ENCODE measurements at regions not wholly inside any gene's neighbourhood (a gene's known extent, or its start where the extent isn't known, plus 50 kb on each side); places are given as distances from the start of the nearest gene placed in this dataset.

DNA sequence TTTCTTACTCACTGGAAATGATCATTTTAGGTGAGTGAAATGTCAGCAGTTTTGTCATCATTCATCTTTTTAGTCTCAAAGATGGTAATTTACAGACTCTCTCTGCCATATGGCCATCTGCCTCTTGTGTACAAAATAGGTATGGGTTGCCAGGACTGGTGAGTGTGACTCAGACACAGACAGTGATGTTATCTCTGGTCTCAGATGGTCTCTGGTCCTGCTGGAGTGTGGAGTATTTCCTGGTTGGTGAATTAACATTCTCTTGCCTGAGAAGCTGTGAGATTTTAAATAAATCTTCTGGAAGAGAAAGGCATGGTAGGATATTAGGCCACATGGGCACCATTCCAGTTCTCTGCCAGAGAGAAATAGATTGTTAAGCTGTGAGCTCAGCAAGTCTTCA lies 207.0 kb downstream of the ATP23 start:
- TF ChIP-seq, protein P1, sequence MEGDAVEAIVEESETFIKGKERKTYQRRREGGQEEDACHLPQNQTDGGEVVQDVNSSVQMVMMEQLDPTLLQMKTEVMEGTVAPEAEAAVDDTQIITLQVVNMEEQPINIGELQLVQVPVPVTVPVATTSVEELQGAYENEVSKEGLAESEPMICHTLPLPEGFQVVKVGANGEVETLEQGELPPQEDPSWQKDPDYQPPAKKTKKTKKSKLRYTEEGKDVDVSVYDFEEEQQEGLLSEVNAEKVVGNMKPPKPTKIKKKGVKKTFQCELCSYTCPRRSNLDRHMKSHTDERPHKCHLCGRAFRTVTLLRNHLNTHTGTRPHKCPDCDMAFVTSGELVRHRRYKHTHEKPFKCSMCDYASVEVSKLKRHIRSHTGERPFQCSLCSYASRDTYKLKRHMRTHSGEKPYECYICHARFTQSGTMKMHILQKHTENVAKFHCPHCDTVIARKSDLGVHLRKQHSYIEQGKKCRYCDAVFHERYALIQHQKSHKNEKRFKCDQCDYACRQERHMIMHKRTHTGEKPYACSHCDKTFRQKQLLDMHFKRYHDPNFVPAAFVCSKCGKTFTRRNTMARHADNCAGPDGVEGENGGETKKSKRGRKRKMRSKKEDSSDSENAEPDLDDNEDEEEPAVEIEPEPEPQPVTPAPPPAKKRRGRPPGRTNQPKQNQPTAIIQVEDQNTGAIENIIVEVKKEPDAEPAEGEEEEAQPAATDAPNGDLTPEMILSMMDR (IDR thresholded peaks at IDR 0.05): no peak
- Mint-ChIP-seq H3K4me3 (no peak overlapping the region), H3K27ac (no peak overlapping the region), H3K27me3 (ENCODE audit: low read depth in 3 of 3) (peaks cover 0 to 2% (median 0%) of the 10 kb centered on the region in 3 donors), H3K9me3 (peaks cover 0 to 10% (median 4%) of the 10 kb centered on the region in 7 donors), H3K4me1 (no peaks in the 10 kb centered on the region), H3K36me3 (no peaks in the 10 kb centered on the region)
- no peaks in the 10 kb centered on the region for H4K20me1 ChIP-seq (ENCODE audit: insufficient read depth, low read length)
- H3K4me2 ChIP-seq (replicated peaks; ENCODE audit: extremely low read depth, low read length, poor library complexity, severe bottlenecking): no peak overlapping the region
- no peak for DNase-seq
- no peaks in the 10 kb centered on the region for H3K36me3 ChIP-seq (replicated peaks in 1 of 2; ENCODE audit: control insufficient read depth in 1 of 2, insufficient read depth in 2 of 2, low read length in 2 of 2)
- H3K9ac ChIP-seq (ENCODE audit: insufficient read depth, low read length, poor library complexity, severe bottlenecking): no peak overlapping the region
- H3K9me3 ChIP-seq (replicated peaks in 1 of 2; ENCODE audit: control insufficient read depth in 1 of 2, insufficient read depth in 1 of 2, low read length in 2 of 2): peaks cover 0 to 4% of the 10 kb centered on the region in 2 donors
- no peak overlapping the region for H3K4me3 ChIP-seq (replicated peaks in 1 of 3; ENCODE audit: low read depth in 2 of 3, low read length in 3 of 3)
- no peaks in the 10 kb centered on the region for H3K79me2 ChIP-seq (ENCODE audit: insufficient read depth, low read length)
- intact Hi-C loops (cut with micrococcal nuclease): no loop called here
- no peak overlapping the region for H3K27ac ChIP-seq (ENCODE audit: low read depth in 1 of 2, low read length in 2 of 2)
- H3K4me1 ChIP-seq (ENCODE audit: control insufficient read depth in 1 of 2, insufficient read depth in 2 of 2, low read length in 2 of 2): no peaks in the 10 kb centered on the region
- no peak overlapping the region for H2AFZ ChIP-seq (ENCODE audit: insufficient read depth, low read depth, low read length, poor library complexity, severe bottlenecking)
- H3K27me3 ChIP-seq (ENCODE audit: control insufficient read depth in 2 of 2, insufficient read depth in 2 of 2, low read length in 2 of 2): no peaks in the 10 kb centered on the region

DNA sequence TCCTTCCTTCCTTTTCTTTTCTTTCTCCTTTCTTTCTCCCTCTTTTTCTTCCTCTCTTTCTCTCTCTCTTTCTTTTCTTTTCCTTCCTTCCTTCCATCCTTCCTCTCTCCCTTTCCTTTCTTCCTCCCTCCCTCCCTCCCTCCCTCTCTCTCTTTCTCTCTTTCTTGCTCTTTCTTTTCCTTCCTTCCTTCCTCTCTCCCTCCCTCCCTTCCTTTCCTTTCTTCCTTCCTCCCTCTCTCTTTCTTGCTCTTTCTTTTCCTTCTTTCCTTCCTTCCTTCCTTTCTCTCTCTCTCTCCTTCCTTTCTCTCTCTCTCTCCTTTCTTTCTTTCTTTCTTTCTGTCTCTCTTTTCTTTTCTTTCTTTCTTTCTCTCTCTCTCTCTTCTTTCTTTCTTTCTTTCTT lies 207.6 kb downstream of the ATP23 start:
- no peaks in the 10 kb centered on the region for H3K4me1 ChIP-seq (ENCODE audit: control insufficient read depth in 1 of 2, insufficient read depth in 2 of 2, low read length in 2 of 2)
- Mint-ChIP-seq H3K36me3 (no peaks in the 10 kb centered on the region), H3K4me3 (no peak overlapping the region), H3K4me1 (no peaks in the 10 kb centered on the region), H3K27me3 (ENCODE audit: low read depth in 3 of 3) (peaks cover 0 to 2% (median 0%) of the 10 kb centered on the region in 3 donors), H3K27ac (no peak overlapping the region), H3K9me3 (peaks cover 0 to 10% (median 4%) of the 10 kb centered on the region in 7 donors)
- H3K79me2 ChIP-seq (ENCODE audit: insufficient read depth, low read length): no peaks in the 10 kb centered on the region
- H3K4me2 ChIP-seq (replicated peaks; ENCODE audit: extremely low read depth, low read length, poor library complexity, severe bottlenecking): no peak overlapping the region
- H3K9me3 ChIP-seq (replicated peaks in 1 of 2; ENCODE audit: control insufficient read depth in 1 of 2, insufficient read depth in 1 of 2, low read length in 2 of 2): peaks cover 0 to 4% of the 10 kb centered on the region in 2 donors
- H2AFZ ChIP-seq (ENCODE audit: insufficient read depth, low read depth, low read length, poor library complexity, severe bottlenecking): no peak overlapping the region
- TF ChIP-seq, protein P1 (IDR thresholded peaks at IDR 0.05): no peak
- H3K4me3 ChIP-seq (replicated peaks in 1 of 3; ENCODE audit: low read depth in 2 of 3, low read length in 3 of 3): no peak overlapping the region
- no peak overlapping the region for H3K27ac ChIP-seq (ENCODE audit: low read depth in 1 of 2, low read length in 2 of 2)
- intact Hi-C loops (cut with micrococcal nuclease): no loop called here
- H3K9ac ChIP-seq (ENCODE audit: insufficient read depth, low read length, poor library complexity, severe bottlenecking): no peak overlapping the region
- no peaks in the 10 kb centered on the region for H3K27me3 ChIP-seq (ENCODE audit: control insufficient read depth in 2 of 2, insufficient read depth in 2 of 2, low read length in 2 of 2)
- H3K36me3 ChIP-seq (replicated peaks in 1 of 2; ENCODE audit: control insufficient read depth in 1 of 2, insufficient read depth in 2 of 2, low read length in 2 of 2): no peaks in the 10 kb centered on the region
- no peak for DNase-seq
- H4K20me1 ChIP-seq (ENCODE audit: insufficient read depth, low read length): no peaks in the 10 kb centered on the region

Measured in CD14-positive monocyte (primary cell).